ENCODE measurements at regions not wholly inside any gene's neighbourhood (a gene's known extent, or its start where the extent isn't known, plus 50 kb on each side); places are given as distances from the start of the nearest gene placed in this dataset.
"Not testable (repeated sequence)": the region's sequence is repeated elsewhere in the genome, so short reads cannot be mapped to it uniquely, and the experiment has no call there.

DNA sequence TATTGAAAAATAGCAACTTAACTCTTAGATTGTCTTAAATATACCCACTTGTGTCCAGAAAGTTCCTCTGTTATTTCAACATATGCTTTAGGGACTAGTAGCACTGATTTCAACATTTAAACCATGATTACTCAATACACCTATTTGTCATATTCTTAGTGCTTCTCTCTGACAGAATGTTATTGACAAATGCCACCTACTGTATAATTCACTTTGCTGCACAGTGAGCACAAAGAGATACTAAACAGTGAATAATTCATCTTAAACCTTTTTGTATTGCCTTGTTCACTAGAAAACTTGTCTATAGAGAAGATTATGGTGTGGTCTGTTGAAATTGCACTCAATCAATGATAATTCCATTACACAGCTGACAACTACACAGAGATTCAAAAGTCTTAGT, 692.6 kb downstream of the PCDH17 start:
- DNase-seq, result no peak
- no peaks in the 10 kb centered on the region for H3K4me1 Mint-ChIP-seq (ENCODE audit: low read depth, unreplicated experiment)
- intact Hi-C loops (cut with micrococcal nuclease; ENCODE audit: unreplicated experiment), result no loop called here
- H3K4me3 Mint-ChIP-seq (ENCODE audit: low read depth, unreplicated experiment), result no peak overlapping the region
- no TSS peak for BruUV-seq (replicated peaks)
- CTCF ChIA-PET, result no interaction called here
- H3K36me3 Mint-ChIP-seq (ENCODE audit: insufficient read depth, unreplicated experiment), result no peaks in the 10 kb centered on the region
- H3K27ac Mint-ChIP-seq (ENCODE audit: unreplicated experiment), result no peak overlapping the region
- H3K9me3 Mint-ChIP-seq (ENCODE audit: low read depth, unreplicated experiment), result no peaks in the 10 kb centered on the region
- TF ChIP-seq CTCF (IDR thresholded peaks at IDR 0.05; ENCODE audit: unreplicated experiment), result no peak
- H3K27me3 Mint-ChIP-seq (ENCODE audit: unreplicated experiment), result no peaks in the 10 kb centered on the region

GRCh38 chr13:58329746-58330145, 698.2 kb downstream of the PCDH17 start:
- no peak overlapping the region for H3K27ac Mint-ChIP-seq (ENCODE audit: unreplicated experiment)
- H3K9me3 Mint-ChIP-seq (ENCODE audit: low read depth, unreplicated experiment), result no peaks in the 10 kb centered on the region
- no peak overlapping the region for H3K4me3 Mint-ChIP-seq (ENCODE audit: low read depth, unreplicated experiment)
- BruUV-seq (replicated peaks), result no TSS peak
- DNase-seq, result no peak
- H3K4me1 Mint-ChIP-seq (ENCODE audit: low read depth, unreplicated experiment), result no peaks in the 10 kb centered on the region
- intact Hi-C loops (cut with micrococcal nuclease; ENCODE audit: unreplicated experiment), result no loop called here
- H3K36me3 Mint-ChIP-seq (ENCODE audit: insufficient read depth, unreplicated experiment), result no peaks in the 10 kb centered on the region
- no peak for TF ChIP-seq CTCF (IDR thresholded peaks at IDR 0.05; ENCODE audit: unreplicated experiment)
- no peaks in the 10 kb centered on the region for H3K27me3 Mint-ChIP-seq (ENCODE audit: unreplicated experiment)
- CTCF ChIA-PET, result no interaction called here

- CTCF ChIA-PET, result no interaction called here
- Mint-ChIP-seq H3K4me3 (ENCODE audit: low read depth, unreplicated experiment) (no peak overlapping the region), H3K27ac (ENCODE audit: unreplicated experiment) (no peak overlapping the region), H3K36me3 (ENCODE audit: insufficient read depth, unreplicated experiment) (no peaks in the 10 kb centered on the region), H3K4me1 (ENCODE audit: low read depth, unreplicated experiment) (no peaks in the 10 kb centered on the region), H3K9me3 (ENCODE audit: low read depth, unreplicated experiment) (peaks cover 2% of the 10 kb centered on the region), H3K27me3 (ENCODE audit: unreplicated experiment) (no peaks in the 10 kb centered on the region)
- no peak for DNase-seq
- no peak for TF ChIP-seq CTCF (IDR thresholded peaks at IDR 0.05; ENCODE audit: unreplicated experiment)
- BruUV-seq (replicated peaks), result no TSS peak
- intact Hi-C loops (cut with micrococcal nuclease; ENCODE audit: unreplicated experiment), result no loop called here
These were observed 709.4 kb downstream of the PCDH17 start for GRCh38 chr13:58340895-58341294.

DNA sequence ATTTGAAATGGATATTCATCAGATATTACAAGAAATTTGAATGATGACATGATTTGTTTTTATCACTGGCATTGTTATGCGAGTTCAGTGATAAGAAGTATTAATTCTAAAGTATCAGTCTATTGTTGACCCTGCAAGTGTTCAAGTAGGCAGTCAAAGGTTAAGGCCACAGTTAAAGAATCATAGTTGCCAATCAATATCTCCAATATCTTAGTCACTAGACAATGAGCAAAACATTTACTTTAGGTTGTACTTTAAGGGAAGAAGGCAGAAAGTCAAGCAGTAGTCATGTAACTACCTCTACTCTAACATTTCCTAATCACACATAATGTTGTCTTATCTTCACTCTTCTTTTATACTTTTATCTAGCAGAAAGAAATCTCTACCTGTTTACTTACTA, 709.8 kb downstream of the PCDH17 start:
- TF ChIP-seq CTCF (IDR thresholded peaks at IDR 0.05; ENCODE audit: unreplicated experiment), result no peak
- no TSS peak for BruUV-seq (replicated peaks)
- CTCF ChIA-PET, result no interaction called here
- Mint-ChIP-seq H3K27me3 (ENCODE audit: unreplicated experiment) (no peaks in the 10 kb centered on the region), H3K36me3 (ENCODE audit: insufficient read depth, unreplicated experiment) (no peaks in the 10 kb centered on the region), H3K4me1 (ENCODE audit: low read depth, unreplicated experiment) (no peaks in the 10 kb centered on the region), H3K27ac (ENCODE audit: unreplicated experiment) (no peak overlapping the region), H3K9me3 (ENCODE audit: low read depth, unreplicated experiment) (peaks cover 2% of the 10 kb centered on the region), H3K4me3 (ENCODE audit: low read depth, unreplicated experiment) (no peak overlapping the region)
- DNase-seq, result no peak
- intact Hi-C loops (cut with micrococcal nuclease; ENCODE audit: unreplicated experiment), result no loop called here

GRCh38 chr13:58343076-58343475, 711.5 kb downstream of the PCDH17 start:
- CTCF ChIA-PET, result no interaction called here
- BruUV-seq (replicated peaks), result no TSS peak
- intact Hi-C loops (cut with micrococcal nuclease; ENCODE audit: unreplicated experiment), result no loop called here
- no peak for TF ChIP-seq CTCF (IDR thresholded peaks at IDR 0.05; ENCODE audit: unreplicated experiment)
- no peaks in the 10 kb centered on the region for H3K27me3 Mint-ChIP-seq (ENCODE audit: unreplicated experiment)
- no peak overlapping the region for H3K27ac Mint-ChIP-seq (ENCODE audit: unreplicated experiment)
- no peaks in the 10 kb centered on the region for H3K36me3 Mint-ChIP-seq (ENCODE audit: insufficient read depth, unreplicated experiment)
- H3K9me3 Mint-ChIP-seq (ENCODE audit: low read depth, unreplicated experiment), result peaks cover 2% of the 10 kb centered on the region
- no peaks in the 10 kb centered on the region for H3K4me1 Mint-ChIP-seq (ENCODE audit: low read depth, unreplicated experiment)
- no peak overlapping the region for H3K4me3 Mint-ChIP-seq (ENCODE audit: low read depth, unreplicated experiment)
- DNase-seq, result no peak

DNA sequence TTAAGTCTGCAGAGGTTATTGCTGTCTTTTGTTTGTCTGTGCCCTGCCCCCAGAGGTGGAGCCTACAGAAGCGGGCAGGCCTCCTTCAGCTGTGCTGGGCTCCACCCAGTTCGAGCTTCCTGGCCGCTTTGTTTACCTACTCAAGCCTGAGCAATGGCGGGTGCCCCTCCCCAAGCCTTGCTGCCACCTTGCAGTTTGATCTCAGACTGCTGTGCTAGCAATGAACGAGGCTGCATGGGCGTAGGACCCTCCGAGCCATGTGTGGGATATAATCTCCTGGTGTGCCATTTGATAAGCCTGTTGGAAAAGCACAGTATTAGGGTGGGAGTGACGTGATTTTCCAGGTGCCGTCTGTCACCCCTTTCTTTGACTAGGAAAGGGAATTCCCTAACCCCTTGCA, 720.6 kb downstream of the PCDH17 start:
- H3K36me3 Mint-ChIP-seq (ENCODE audit: insufficient read depth, unreplicated experiment); H3K27me3 Mint-ChIP-seq (ENCODE audit: unreplicated experiment); CTCF ChIA-PET; H3K4me1 Mint-ChIP-seq (ENCODE audit: low read depth, unreplicated experiment); intact Hi-C loops (cut with micrococcal nuclease; ENCODE audit: unreplicated experiment); BruUV-seq (replicated peaks); H3K27ac Mint-ChIP-seq (ENCODE audit: unreplicated experiment); DNase-seq; H3K4me3 Mint-ChIP-seq (ENCODE audit: low read depth, unreplicated experiment); H3K9me3 Mint-ChIP-seq (ENCODE audit: low read depth, unreplicated experiment): not testable (repeated sequence)
